ENCODE measurements at regions not wholly inside any gene's neighbourhood (a gene's known extent, or its start where the extent isn't known, plus 50 kb on each side); places are given as distances from the start of the nearest gene placed in this dataset.
"Not testable (repeated sequence)": the region's sequence is repeated elsewhere in the genome, so short reads cannot be mapped to it uniquely, and the experiment has no call there.

- DNase-seq (ENCODE audit: extremely low read depth, low read depth): no peak
These were observed 67.9 kb downstream of the TTLL2 start for GRCh38 chr6:167392631-167393316.

- no peak for DNase-seq (ENCODE audit: extremely low read depth, low read depth)
These were observed 68.8 kb downstream of the TTLL2 start for GRCh38 chr6:167393731-167394130.

- no peak for DNase-seq (ENCODE audit: extremely low read depth, low read depth)
These were observed 69.5 kb downstream of the TTLL2 start for GRCh38 chr6:167394339-167394738.

GRCh38 chr6:167394820-167395219 lies 69.9 kb downstream of the TTLL2 start:
- DNase-seq (ENCODE audit: extremely low read depth, low read depth): no peak

GRCh38 chr6:167396068-167396658 lies 71.3 kb downstream of the TTLL2 start:
- DNase-seq (ENCODE audit: extremely low read depth, low read depth): no peak

- no peak for DNase-seq (ENCODE audit: extremely low read depth, low read depth)
These were observed 72.0 kb downstream of the TTLL2 start for GRCh38 chr6:167396659-167397490.

GRCh38 chr6:167397712-167398111 lies 72.8 kb downstream of the TTLL2 start:
- DNase-seq (ENCODE audit: extremely low read depth, low read depth): no peak

- DNase-seq (ENCODE audit: extremely low read depth, low read depth): no peak
These were observed 73.5 kb downstream of the TTLL2 start for GRCh38 chr6:167398214-167399050.

- no peak for DNase-seq (ENCODE audit: extremely low read depth, low read depth)
These were observed 74.1 kb downstream of the TTLL2 start for GRCh38 chr6:167399051-167399387.

GRCh38 chr6:167399599-167399998 lies 74.7 kb downstream of the TTLL2 start:
- no peak for DNase-seq (ENCODE audit: extremely low read depth, low read depth)

GRCh38 chr6:167400482-167401138 lies 75.7 kb downstream of the TTLL2 start:
- no peak for DNase-seq (ENCODE audit: extremely low read depth, low read depth)

- no peak for DNase-seq (ENCODE audit: extremely low read depth, low read depth)
These were observed 76.8 kb downstream of the TTLL2 start for GRCh38 chr6:167401525-167402194.

- DNase-seq (ENCODE audit: extremely low read depth, low read depth): no peak
These were observed 77.4 kb downstream of the TTLL2 start for GRCh38 chr6:167402195-167402686.

- DNase-seq (ENCODE audit: extremely low read depth, low read depth): no peak
These were observed 78.5 kb downstream of the TTLL2 start for GRCh38 chr6:167403427-167403826.

GRCh38 chr6:167404385-167405049 lies 79.6 kb downstream of the TTLL2 start:
- no peak for DNase-seq (ENCODE audit: extremely low read depth, low read depth)

GRCh38 chr6:167405778-167406532 lies 81.1 kb downstream of the TTLL2 start:
- no peak for DNase-seq (ENCODE audit: extremely low read depth, low read depth)

GRCh38 chr6:167406533-167407238 lies 81.8 kb downstream of the TTLL2 start:
- not testable (repeated sequence) for DNase-seq (ENCODE audit: extremely low read depth, low read depth)

All from NCI-H460 (cell line).